Fibroblast of villous mesenchyme (primary cell): ENCODE measurements at regions not wholly inside any gene's neighbourhood (a gene's known extent, or its start where the extent isn't known, plus 50 kb on each side); places are given as distances from the start of the nearest gene placed in this dataset.

Experiments
- DNase-seq: peaks from one replicate; pipeline ENCODE4 v3.0.0-alpha.2; 2010; ENCODE audit warnings: low read depth
- H3K4me3 ChIP-seq: 2 replicates; pipeline ENCODE4 v1.5.1; 2011; ENCODE audit warnings: low read depth, mild to moderate bottlenecking, low read length
- TF ChIP-seq, protein P1 (sequence below): IDR thresholded peaks from 2 replicates; pipeline ENCODE4 v1.5.1; 2012; ENCODE audit warnings: low read depth, mild to moderate bottlenecking, low read length; ENCODE audit not compliant: insufficient read depth

DNA sequence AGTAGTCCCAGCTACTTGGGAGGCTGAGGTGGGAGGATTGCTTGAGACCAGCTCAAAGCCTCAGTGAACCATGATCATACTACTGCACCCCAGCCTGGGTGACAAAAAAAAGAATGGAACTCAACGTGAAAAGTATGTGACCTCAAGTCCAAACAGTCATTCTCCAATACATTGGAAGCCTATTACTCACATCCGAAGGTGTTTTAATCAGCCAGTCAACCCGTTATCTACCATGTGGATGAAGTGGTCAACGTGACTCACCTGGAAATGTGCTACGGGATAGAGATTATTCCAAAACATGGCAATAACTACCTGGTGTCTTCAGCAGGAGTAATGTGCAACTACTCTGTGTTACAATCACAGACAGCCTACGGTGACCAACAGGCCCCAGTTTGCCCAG lies 85.8 kb upstream of the TOP1 start:
- DNase-seq: no peak

DNA sequence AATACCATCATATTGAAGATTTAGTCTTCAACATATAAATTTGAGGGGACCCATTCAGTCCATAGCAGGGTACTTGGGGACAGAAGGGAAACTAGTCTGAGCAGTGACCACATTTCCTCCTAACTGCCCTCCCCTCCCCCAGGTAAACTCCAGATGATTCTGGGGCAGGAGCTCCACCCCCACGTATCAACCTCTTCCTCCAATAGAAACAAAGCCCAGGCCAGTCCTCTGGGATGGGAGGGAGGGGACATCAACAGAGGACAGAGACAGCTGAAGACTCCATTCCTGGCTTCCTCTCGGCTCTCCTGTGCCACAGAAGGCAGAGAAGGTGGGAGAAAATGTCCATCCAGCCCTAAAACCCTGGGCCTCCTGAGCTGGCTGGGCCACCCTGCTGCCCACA lies 85.0 kb upstream of the TOP1 start:
- H3K4me3 ChIP-seq: no peak overlapping the region
- no peak for DNase-seq

More for the DNA sequence above, 85.8 kb upstream of the TOP1 start:
- TF ChIP-seq, protein P1, sequence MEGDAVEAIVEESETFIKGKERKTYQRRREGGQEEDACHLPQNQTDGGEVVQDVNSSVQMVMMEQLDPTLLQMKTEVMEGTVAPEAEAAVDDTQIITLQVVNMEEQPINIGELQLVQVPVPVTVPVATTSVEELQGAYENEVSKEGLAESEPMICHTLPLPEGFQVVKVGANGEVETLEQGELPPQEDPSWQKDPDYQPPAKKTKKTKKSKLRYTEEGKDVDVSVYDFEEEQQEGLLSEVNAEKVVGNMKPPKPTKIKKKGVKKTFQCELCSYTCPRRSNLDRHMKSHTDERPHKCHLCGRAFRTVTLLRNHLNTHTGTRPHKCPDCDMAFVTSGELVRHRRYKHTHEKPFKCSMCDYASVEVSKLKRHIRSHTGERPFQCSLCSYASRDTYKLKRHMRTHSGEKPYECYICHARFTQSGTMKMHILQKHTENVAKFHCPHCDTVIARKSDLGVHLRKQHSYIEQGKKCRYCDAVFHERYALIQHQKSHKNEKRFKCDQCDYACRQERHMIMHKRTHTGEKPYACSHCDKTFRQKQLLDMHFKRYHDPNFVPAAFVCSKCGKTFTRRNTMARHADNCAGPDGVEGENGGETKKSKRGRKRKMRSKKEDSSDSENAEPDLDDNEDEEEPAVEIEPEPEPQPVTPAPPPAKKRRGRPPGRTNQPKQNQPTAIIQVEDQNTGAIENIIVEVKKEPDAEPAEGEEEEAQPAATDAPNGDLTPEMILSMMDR: no peak
- H3K4me3 ChIP-seq: no peak overlapping the region

GRCh38 chr20:40945189-40945588 lies 83.4 kb upstream of the TOP1 start:
- TF ChIP-seq, protein P1: no peak
- DNase-seq: no peak
- no peak overlapping the region for H3K4me3 ChIP-seq

More for the DNA sequence above, 85.0 kb upstream of the TOP1 start:
- TF ChIP-seq, protein P1: no peak

- DNase-seq: peak; percentile 63
- no peak overlapping the region for H3K4me3 ChIP-seq
- TF ChIP-seq, protein P1: peak; percentile 80
Observed at GRCh38 chr20:40945754-40946450, 82.7 kb upstream of the TOP1 start.

GRCh38 chr20:40946451-40946850 lies 82.2 kb upstream of the TOP1 start:
- no peak for DNase-seq
- TF ChIP-seq, protein P1: no peak
- no peak overlapping the region for H3K4me3 ChIP-seq

DNA sequence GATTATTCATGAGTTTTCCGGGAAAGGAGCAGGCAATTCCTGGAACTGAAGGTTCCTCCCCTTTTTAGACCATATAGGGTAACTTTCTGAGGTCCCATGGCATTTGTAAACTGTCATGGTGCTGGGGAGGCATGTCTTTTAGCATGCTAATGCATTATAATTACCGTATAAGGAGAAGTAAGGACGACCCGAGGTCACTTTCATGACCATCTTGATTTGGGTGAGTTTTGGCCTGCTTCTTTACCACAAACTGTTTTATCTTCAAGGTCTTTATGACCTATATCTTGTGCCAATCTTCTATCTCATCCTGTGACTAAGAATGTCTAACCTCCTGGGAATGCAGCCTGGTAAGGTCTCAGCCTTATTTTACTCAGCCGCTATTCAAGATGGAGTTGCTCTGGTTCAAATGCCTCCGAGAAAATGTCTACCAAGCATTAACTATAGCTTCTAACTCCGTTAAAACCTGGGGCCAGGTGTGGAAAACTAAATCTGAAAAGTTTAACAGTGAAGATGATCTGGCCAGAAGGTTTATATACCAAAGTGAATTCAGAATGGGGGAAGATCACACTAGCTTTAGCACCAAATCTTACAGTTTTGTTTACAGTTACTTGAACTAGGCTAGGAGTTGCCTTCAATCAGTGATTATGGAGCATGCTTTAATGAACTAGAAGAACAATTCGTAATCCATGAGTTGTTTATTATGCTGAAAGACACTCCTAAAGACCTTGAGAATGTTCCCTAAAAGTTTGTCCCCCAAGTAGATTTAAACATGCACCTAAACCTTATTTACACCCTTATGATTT lies 80.0 kb upstream of the TOP1 start:
- peak; percentile 24 for DNase-seq
- no peak overlapping the region for H3K4me3 ChIP-seq
- TF ChIP-seq, protein P1: no peak

- no peak overlapping the region for H3K4me3 ChIP-seq
- TF ChIP-seq, protein P1: no peak
- no peak for DNase-seq
Observed at GRCh38 chr20:40949346-40949745, 79.3 kb upstream of the TOP1 start.
